Neural cell (in vitro differentiated cells): ENCODE measurements at regions not wholly inside any gene's neighbourhood (a gene's known extent, or its start where the extent isn't known, plus 50 kb on each side); places are given as distances from the start of the nearest gene placed in this dataset.

Experiments used
- CTCF ChIP-seq: fragments of 450-650 bp; IDR thresholded peaks from 2 replicates; pipeline ENCODE4 v1.5.1; 2014; ENCODE audit warnings: antibody characterized with exemption, mild to moderate bottlenecking, moderate library complexity; ENCODE audit not compliant: poor library complexity, severe bottlenecking
- EP300 ChIP-seq: fragments of 450-650 bp; conservative IDR thresholded peaks from 2 replicates; pipeline ENCODE4 v1.6.1; 2014; ENCODE audit warnings: antibody characterized with exemption, mild to moderate bottlenecking, moderate library complexity; ENCODE audit not compliant: poor library complexity, severe bottlenecking
- EZH2 ChIP-seq: fragments of 200-600, 300-800 bp; shearing (Covaris generic), sonication (generic); IDR thresholded peaks from 2 replicates; pipeline ENCODE4 v1.6.1; 2014; ENCODE audit warnings: antibody characterized with exemption, low read length, borderline replicate concordance, mild to moderate bottlenecking; ENCODE audit not compliant: insufficient read depth, poor library complexity, severe bottlenecking
- MXI1 ChIP-seq: fragments of 450-650 bp; conservative IDR thresholded peaks from 2 replicates; pipeline ENCODE4 v1.6.1; 2014; ENCODE audit warnings: antibody characterized with exemption, mild to moderate bottlenecking; ENCODE audit not compliant: poor library complexity, severe bottlenecking
- POLR2AphosphoS5 ChIP-seq: IDR thresholded peaks from 2 replicates; pipeline ENCODE4 v1.6.1; 2012
- SMC3 ChIP-seq: fragments of 450-650 bp; conservative IDR thresholded peaks from 2 replicates; pipeline ENCODE4 v1.6.1; 2014; ENCODE audit warnings: antibody characterized with exemption, mild to moderate bottlenecking, moderate library complexity; ENCODE audit not compliant: poor library complexity
- TAF1 ChIP-seq: IDR thresholded peaks from 2 replicates; pipeline ENCODE4 v1.6.1; 2012; ENCODE audit warnings: low read depth

- TF ChIP-seq EZH2: no peak
- TF ChIP-seq CTCF: no peak
- TF ChIP-seq EP300: no peak
- no peak for TF ChIP-seq TAF1
- no peak for TF ChIP-seq POLR2AphosphoS5
- no peak for TF ChIP-seq SMC3
- no peak for TF ChIP-seq MXI1
Observed at GRCh38 chr5:6868575-6869215, 155.5 kb downstream of the TENT4A start.
